Gastroesophageal sphincter (tissue), 4 donors: ENCODE measurements at regions not wholly inside any gene's neighbourhood (a gene's known extent, or its start where the extent isn't known, plus 50 kb on each side); places are given as distances from the start of the nearest gene placed in this dataset.
A peak's percentile ranks its signal among the peaks of the same experiment; 100 is the strongest.

ENCODE experiments used
- ATAC-seq: fragments of 150-250 bp; one replicate; pipeline ENCODE4 v1.9.1; 2016; ENCODE audit warnings: mild to moderate bottlenecking, moderate library complexity
- H3K27ac ChIP-seq, 4 donors: fragments of 200-600 bp; sonication (generic) in 3 of 4; 1 replicate in 3 of 4; 2 replicates in 1 of 4; pipeline ENCODE4 v1.5.1; 2016 to 2019
- H3K27me3 ChIP-seq: fragments of 200-600 bp; sonication (generic); one replicate; pipeline ENCODE4 v1.5.1; 2019
- H3K36me3 ChIP-seq, 2 donors: fragments of 200-600 bp; sonication (generic); one replicate each; pipeline ENCODE4 v1.5.1; 2019; ENCODE audit warnings: control low read depth in 1 of 2
- H3K4me1 ChIP-seq, 3 donors: fragments of 200-600 bp; sonication (generic); 1 replicate in 2 of 3; 2 replicates in 1 of 3; pipeline ENCODE4 v1.5.1; 2016 to 2019; ENCODE audit warnings: control low read depth in 2 of 3
- H3K4me3 ChIP-seq, 2 donors: fragments of 200-600 bp; sonication (generic); one replicate each; pipeline ENCODE4 v1.5.1; 2019; ENCODE audit warnings: mild to moderate bottlenecking in 1 of 2, moderate library complexity in 1 of 2
- H3K9me3 ChIP-seq, 3 donors: fragments of 200-600 bp; sonication (generic); one replicate each; pipeline ENCODE4 v1.5.1; 2017 to 2019; ENCODE audit warnings: control low read depth in 2 of 3
- EP300 ChIP-seq: sonication (generic); formaldehyde crosslinking; IDR thresholded peaks from one replicate; pipeline ENCODE4 v1.6.1; 2017; ENCODE audit warnings: antibody characterized with exemption, mild to moderate bottlenecking
- POLR2A ChIP-seq, 2 donors: fragments of 450-650 bp; IDR thresholded peaks; one replicate each; pipeline ENCODE4 v1.6.1; 2017; ENCODE audit warnings: antibody characterized with exemption in 2 of 2, mild to moderate bottlenecking in 2 of 2, moderate library complexity in 1 of 2
- POLR2AphosphoS5 ChIP-seq: sonication (generic); formaldehyde crosslinking; IDR thresholded peaks from one replicate; pipeline ENCODE4 v1.6.1; 2017; ENCODE audit warnings: antibody characterized with exemption
- WGBS, 2 donors: methylation state at CpG; one replicate each; pipeline ENCODE4 v1.1.5; 2018; ENCODE audit warnings: low coverage in 1 of 2; 5-methylcytosine and 5-hydroxymethylcytosine counted together
- TF ChIP-seq, protein P1 (sequence below), 4 experiments: fragments of 200-600 bp in 2 of 4; fragments of 450-650 bp in 2 of 4; sonication (generic) in 1 of 4; IDR thresholded peaks; one replicate each; pipeline ENCODE4 v1.5.1; 2017 to 2019; ENCODE audit warnings: antibody characterized with exemption in 4 of 4, mild to moderate bottlenecking in 2 of 4, moderate library complexity in 2 of 4

DNA sequence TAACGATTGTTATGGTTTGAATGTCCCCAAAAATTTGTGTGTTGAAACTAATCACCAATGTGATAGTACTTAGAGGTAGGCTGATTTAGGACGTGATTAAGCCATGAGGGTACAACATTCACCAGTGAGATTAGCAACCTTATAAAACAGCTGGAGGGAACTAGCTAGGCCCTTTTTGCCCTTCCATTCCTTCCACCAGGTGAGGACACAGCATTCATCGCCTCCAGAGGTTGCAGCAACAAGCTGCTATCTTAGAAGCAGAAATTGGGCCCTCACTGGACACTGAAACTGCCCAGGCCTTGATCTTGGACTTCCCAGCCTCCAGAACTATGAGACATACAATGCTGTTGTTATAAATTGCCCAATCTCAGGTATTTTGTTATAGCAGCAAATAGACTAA is 340.7 kb upstream of the JARID2 start:
- Histone ChIP-seq H3K9me3 (no peaks in the 10 kb centered on the region), H3K4me1 (no peaks in the 10 kb centered on the region), H3K27ac (no peak overlapping the region), H3K4me3 (no peak overlapping the region), H3K36me3 (no peaks in the 10 kb centered on the region), H3K27me3 (no peaks in the 10 kb centered on the region)
- whole genome bisulfite sequencing, 2 donors, result 83 to 92% methylated on average over 1 to 2 of the region's 3 CpGs
- no peak for ATAC-seq
- TF ChIP-seq, protein P1, sequence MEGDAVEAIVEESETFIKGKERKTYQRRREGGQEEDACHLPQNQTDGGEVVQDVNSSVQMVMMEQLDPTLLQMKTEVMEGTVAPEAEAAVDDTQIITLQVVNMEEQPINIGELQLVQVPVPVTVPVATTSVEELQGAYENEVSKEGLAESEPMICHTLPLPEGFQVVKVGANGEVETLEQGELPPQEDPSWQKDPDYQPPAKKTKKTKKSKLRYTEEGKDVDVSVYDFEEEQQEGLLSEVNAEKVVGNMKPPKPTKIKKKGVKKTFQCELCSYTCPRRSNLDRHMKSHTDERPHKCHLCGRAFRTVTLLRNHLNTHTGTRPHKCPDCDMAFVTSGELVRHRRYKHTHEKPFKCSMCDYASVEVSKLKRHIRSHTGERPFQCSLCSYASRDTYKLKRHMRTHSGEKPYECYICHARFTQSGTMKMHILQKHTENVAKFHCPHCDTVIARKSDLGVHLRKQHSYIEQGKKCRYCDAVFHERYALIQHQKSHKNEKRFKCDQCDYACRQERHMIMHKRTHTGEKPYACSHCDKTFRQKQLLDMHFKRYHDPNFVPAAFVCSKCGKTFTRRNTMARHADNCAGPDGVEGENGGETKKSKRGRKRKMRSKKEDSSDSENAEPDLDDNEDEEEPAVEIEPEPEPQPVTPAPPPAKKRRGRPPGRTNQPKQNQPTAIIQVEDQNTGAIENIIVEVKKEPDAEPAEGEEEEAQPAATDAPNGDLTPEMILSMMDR (IDR thresholded peaks at IDR 0.05), result no peak
- no peak for TF ChIP-seq POLR2AphosphoS5
- no peak for TF ChIP-seq EP300
- no peak for TF ChIP-seq POLR2A (IDR thresholded peaks at IDR 0.05)

GRCh38 chr6:14906621-14907020 is 339.2 kb upstream of the JARID2 start:
- WGBS, 2 donors, result 91 to 97% methylated on average over 1 to 2 of the region's 2 CpGs
- TF ChIP-seq POLR2A (IDR thresholded peaks at IDR 0.05) (no peak), POLR2AphosphoS5 (no peak), EP300 (no peak)
- TF ChIP-seq, protein P1 (IDR thresholded peaks at IDR 0.05), result no peak
- Histone ChIP-seq H3K27me3 (no peaks in the 10 kb centered on the region), H3K9me3 (no peaks in the 10 kb centered on the region), H3K4me1 (no peaks in the 10 kb centered on the region), H3K36me3 (no peaks in the 10 kb centered on the region), H3K4me3 (no peak overlapping the region), H3K27ac (no peak overlapping the region)
- ATAC-seq, result no peak

GRCh38 chr6:14910692-14911547 is 334.9 kb upstream of the JARID2 start:
- Histone ChIP-seq H3K27ac (peak overlapping the region in 3 of 4 donors; percentile 12 to 35 (median 33)), H3K27me3 (no peaks in the 10 kb centered on the region), H3K9me3 (no peaks in the 10 kb centered on the region), H3K4me3 (no peak overlapping the region), H3K4me1 (no peaks in the 10 kb centered on the region), H3K36me3 (no peaks in the 10 kb centered on the region)
- WGBS, 2 donors, result 75 to 76% methylated on average over 3 to 7 of the region's 13 CpGs
- TF ChIP-seq POLR2AphosphoS5 (peak; percentile 41), EP300 (no peak)
- ATAC-seq, result peak; percentile 61

GRCh38 chr6:14912226-14912625 is 333.6 kb upstream of the JARID2 start:
- Histone ChIP-seq H3K27me3 (no peaks in the 10 kb centered on the region), H3K36me3 (no peaks in the 10 kb centered on the region), H3K4me1 (no peaks in the 10 kb centered on the region), H3K4me3 (no peak overlapping the region), H3K27ac (no peak overlapping the region), H3K9me3 (no peaks in the 10 kb centered on the region)
- TF ChIP-seq EP300, result no peak
- no peak for TF ChIP-seq POLR2AphosphoS5
- WGBS, 2 donors, result 50 to 67% methylated on average over 1 of the region's 10 CpGs
- no peak for ATAC-seq

GRCh38 chr6:14912706-14913105 is 333.2 kb upstream of the JARID2 start:
- H3K36me3 ChIP-seq, result no peaks in the 10 kb centered on the region
- no peak overlapping the region for H3K27ac ChIP-seq
- no peak for TF ChIP-seq EP300
- TF ChIP-seq POLR2A (IDR thresholded peaks at IDR 0.05), result no peak
- no peak for TF ChIP-seq POLR2AphosphoS5
- TF ChIP-seq, protein P1 (IDR thresholded peaks at IDR 0.05), result no peak
- no peaks in the 10 kb centered on the region for H3K9me3 ChIP-seq
- H3K4me1 ChIP-seq, result no peaks in the 10 kb centered on the region
- WGBS, 2 donors, result 81 to 100% methylated on average over 2 of the region's 2 CpGs
- H3K27me3 ChIP-seq, result no peaks in the 10 kb centered on the region
- no peak overlapping the region for H3K4me3 ChIP-seq
- ATAC-seq, result no peak

DNA sequence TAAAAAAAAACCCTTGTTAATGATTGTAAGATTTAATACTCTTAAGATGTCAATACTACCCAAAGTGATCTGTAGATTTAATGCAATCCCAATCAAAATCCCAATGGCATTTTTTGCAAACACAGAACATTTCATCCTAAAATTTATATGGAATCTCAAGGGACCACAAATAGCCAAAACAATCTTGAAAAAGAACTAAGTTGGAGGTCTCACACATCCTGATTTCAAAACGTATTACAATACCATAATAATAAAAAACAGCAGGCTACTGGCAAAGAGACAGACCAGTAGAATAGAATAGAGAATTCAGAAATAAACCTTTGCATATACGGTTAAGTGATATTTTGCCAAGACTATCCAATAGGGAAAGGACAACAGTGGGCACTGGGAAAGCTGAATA is 331.9 kb upstream of the JARID2 start:
- TF ChIP-seq, protein P1 (IDR thresholded peaks at IDR 0.05), result no peak
- no peak for TF ChIP-seq POLR2AphosphoS5
- H3K27ac ChIP-seq, result no peak overlapping the region
- no peaks in the 10 kb centered on the region for H3K4me1 ChIP-seq
- no peak overlapping the region for H3K4me3 ChIP-seq
- no peaks in the 10 kb centered on the region for H3K27me3 ChIP-seq
- ATAC-seq, result no peak
- WGBS, 2 donors, result 73 to 78% methylated on average over 2 of the region's 2 CpGs
- no peaks in the 10 kb centered on the region for H3K36me3 ChIP-seq
- H3K9me3 ChIP-seq, result no peaks in the 10 kb centered on the region
